Hematopoietic multipotent progenitor cell (in vitro differentiated cells): ENCODE measurements at regions not wholly inside any gene's neighbourhood (a gene's known extent, or its start where the extent isn't known, plus 50 kb on each side); places are given as distances from the start of the nearest gene placed in this dataset.
"Not testable (repeated sequence)": the region's sequence is repeated elsewhere in the genome, so short reads cannot be mapped to it uniquely, and the experiment has no call there.

ENCODE experiments used
- DNase-seq, 3 donors: peaks; one replicate each; pipeline ENCODE4 v3.0.0-alpha.2; 2011 to 2015; ENCODE audit warnings: low read depth in 2 of 3, low spot score in 2 of 3

GRCh38 chr3:14057701-14058100 is 67.0 kb downstream of the CHCHD4 start:
- no peak for DNase-seq

GRCh38 chr3:14047841-14048240 is 76.8 kb downstream of the CHCHD4 start:
- no peak for DNase-seq

GRCh38 chr3:14047027-14047426 is 77.6 kb downstream of the CHCHD4 start:
- DNase-seq: no peak

GRCh38 chr3:14042680-14043079 is 82.0 kb downstream of the CHCHD4 start:
- DNase-seq: no peak

- DNase-seq: no peak
These were observed 85.5 kb downstream of the CHCHD4 start for GRCh38 chr3:14039149-14039548.

GRCh38 chr3:14037211-14037610 is 87.5 kb downstream of the CHCHD4 start:
- DNase-seq: no peak

- DNase-seq: no peak
These were observed 91.6 kb downstream of the CHCHD4 start for GRCh38 chr3:14033023-14033422.

- DNase-seq: no peak
These were observed 93.4 kb downstream of the CHCHD4 start for GRCh38 chr3:14031271-14031670.

- DNase-seq: not testable (repeated sequence)
These were observed 95.2 kb downstream of the CHCHD4 start for GRCh38 chr3:14029390-14029995.

GRCh38 chr3:14028122-14028521 is 96.5 kb downstream of the CHCHD4 start:
- not testable (repeated sequence) for DNase-seq

GRCh38 chr3:14019459-14019858 is 105.2 kb downstream of the CHCHD4 start:
- DNase-seq: no peak

GRCh38 chr3:14016900-14017475 is 107.7 kb downstream of the CHCHD4 start:
- DNase-seq: no peak

- no peak for DNase-seq
These were observed 117.7 kb downstream of the CHCHD4 start for GRCh38 chr3:14007006-14007405.

GRCh38 chr3:14001136-14001535 is 121.3 kb upstream of the WNT7A start:
- no peak for DNase-seq

- no peak for DNase-seq
These were observed 120.7 kb upstream of the WNT7A start for GRCh38 chr3:14000556-14000955.

GRCh38 chr3:13998831-13999230 is 119.0 kb upstream of the WNT7A start:
- DNase-seq: no peak

GRCh38 chr3:13995216-13995615 is 115.3 kb upstream of the WNT7A start:
- not testable (repeated sequence) for DNase-seq

GRCh38 chr3:13988925-13989324 is 109.1 kb upstream of the WNT7A start:
- DNase-seq: not testable (repeated sequence)

GRCh38 chr3:13976469-13976868 is 96.6 kb upstream of the WNT7A start:
- no peak for DNase-seq

- no peak for DNase-seq
These were observed 95.8 kb upstream of the WNT7A start for GRCh38 chr3:13975686-13976085.

- peak in 1 of 3 donors; percentile 9 for DNase-seq
These were observed 93.0 kb upstream of the WNT7A start for GRCh38 chr3:13972679-13973379.

GRCh38 chr3:13966302-13966701 is 86.4 kb upstream of the WNT7A start:
- DNase-seq: no peak
